Large intestine (tissue), 3 donors: ENCODE measurements at regions not wholly inside any gene's neighbourhood (a gene's known extent, or its start where the extent isn't known, plus 50 kb on each side); places are given as distances from the start of the nearest gene placed in this dataset.

Experiments used
- DNase-seq, 2 donors: peaks; one replicate each; pipeline versions ENCODE4 v3.0.0 to v3.0.0-alpha.2; 2013
- H3K27ac ChIP-seq: one replicate; pipeline ENCODE4 v1.5.1; 2013; ENCODE audit warnings: low read length
- H3K27me3 ChIP-seq: 2 replicates; pipeline ENCODE4 v1.6.1; 2013; ENCODE audit warnings: low read length; ENCODE audit not compliant: control insufficient read depth, insufficient read depth
- H3K36me3 ChIP-seq: 2 replicates; pipeline ENCODE4 v1.6.1; 2013; ENCODE audit warnings: low read length; ENCODE audit not compliant: control insufficient read depth, insufficient read depth
- H3K4me1 ChIP-seq: one replicate; pipeline ENCODE4 v1.6.1; 2013; ENCODE audit warnings: low read length; ENCODE audit not compliant: control insufficient read depth, insufficient read depth
- H3K4me3 ChIP-seq: one replicate; pipeline ENCODE4 v1.5.1; 2013; ENCODE audit warnings: low read length
- H3K9me3 ChIP-seq: one replicate; pipeline ENCODE4 v1.6.1; 2013; ENCODE audit warnings: mild to moderate bottlenecking, low read depth, low read length, moderate library complexity; ENCODE audit not compliant: control insufficient read depth
- WGBS: methylation state at CpG from one replicate; pipeline ENCODE4 v1.1.5; 2013; ENCODE audit warnings: low lambda C conversion rate; ENCODE audit not compliant: insufficient coverage; 5-methylcytosine and 5-hydroxymethylcytosine counted together

GRCh38 chrX:7789200-7789599 lies 53.8 kb upstream of the VCX start:
- Histone ChIP-seq H3K27me3 (no peaks in the 10 kb centered on the region), H3K4me1 (no peaks in the 10 kb centered on the region), H3K4me3 (no peak overlapping the region), H3K9me3 (no peaks in the 10 kb centered on the region), H3K36me3 (no peaks in the 10 kb centered on the region), H3K27ac (no peak overlapping the region)
- no peak for DNase-seq
- WGBS = no CpG with 5 or more reads among the region's 2 CpGs

DNA sequence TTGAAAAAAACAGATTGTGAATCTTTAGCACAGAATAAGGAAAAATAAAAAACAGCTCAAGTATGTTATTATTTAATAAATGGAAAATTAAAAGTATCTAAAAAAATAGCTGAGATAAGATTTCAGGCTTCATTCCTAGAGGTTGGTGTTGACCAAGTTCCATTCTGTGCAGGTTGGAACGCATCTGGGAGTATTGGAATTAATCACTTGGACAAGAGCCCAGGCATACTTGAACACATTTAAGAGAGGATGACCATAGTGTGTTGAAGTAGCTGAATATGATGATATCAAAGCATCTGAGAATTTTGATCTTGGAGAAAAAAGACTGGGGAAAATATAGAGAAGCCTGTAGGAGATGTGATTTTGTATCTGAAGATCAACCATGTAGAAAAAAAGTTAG lies 54.6 kb upstream of the VCX start:
- H3K36me3 ChIP-seq = no peaks in the 10 kb centered on the region
- H3K27ac ChIP-seq = no peak overlapping the region
- no peaks in the 10 kb centered on the region for H3K27me3 ChIP-seq
- H3K4me3 ChIP-seq = no peak overlapping the region
- H3K4me1 ChIP-seq = no peaks in the 10 kb centered on the region
- no peaks in the 10 kb centered on the region for H3K9me3 ChIP-seq
- no peak for DNase-seq
- WGBS = no CpG with 5 or more reads among the region's 1 CpG

DNA sequence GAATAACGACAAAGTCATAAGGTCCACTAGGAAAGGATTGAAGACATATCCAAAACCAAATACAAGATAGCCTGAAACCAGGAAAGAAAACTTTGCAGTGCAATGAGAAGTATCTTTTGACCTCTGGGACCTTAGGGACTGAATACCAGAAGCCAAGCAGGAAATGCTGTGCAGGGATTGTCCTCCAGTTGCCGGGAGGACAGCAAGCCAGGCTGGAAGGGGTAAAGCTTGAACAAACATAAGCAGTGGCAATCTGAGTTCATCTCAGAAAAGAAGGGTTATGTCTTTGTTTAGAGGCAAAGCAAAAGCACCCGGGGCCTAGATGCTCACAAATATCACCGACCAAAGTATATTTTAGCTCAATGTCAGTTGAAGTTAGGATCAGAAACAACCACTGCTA lies 55.3 kb upstream of the VCX start:
- no peaks in the 10 kb centered on the region for H3K27me3 ChIP-seq
- no peaks in the 10 kb centered on the region for H3K9me3 ChIP-seq
- no peak overlapping the region for H3K4me3 ChIP-seq
- no peak overlapping the region for H3K27ac ChIP-seq
- no CpG with 5 or more reads among the region's 4 CpGs for WGBS
- H3K36me3 ChIP-seq = no peaks in the 10 kb centered on the region
- no peaks in the 10 kb centered on the region for H3K4me1 ChIP-seq
- DNase-seq = no peak

- Histone ChIP-seq H3K27me3 (no peaks in the 10 kb centered on the region), H3K4me3 (no peak overlapping the region), H3K27ac (no peak overlapping the region), H3K4me1 (no peaks in the 10 kb centered on the region), H3K36me3 (no peaks in the 10 kb centered on the region), H3K9me3 (no peaks in the 10 kb centered on the region)
- WGBS = 83% methylated on average over 1 of the region's 1 CpG
- DNase-seq = no peak
Observed at GRCh38 chrX:7784580-7784979, 58.4 kb upstream of the VCX start.

DNA sequence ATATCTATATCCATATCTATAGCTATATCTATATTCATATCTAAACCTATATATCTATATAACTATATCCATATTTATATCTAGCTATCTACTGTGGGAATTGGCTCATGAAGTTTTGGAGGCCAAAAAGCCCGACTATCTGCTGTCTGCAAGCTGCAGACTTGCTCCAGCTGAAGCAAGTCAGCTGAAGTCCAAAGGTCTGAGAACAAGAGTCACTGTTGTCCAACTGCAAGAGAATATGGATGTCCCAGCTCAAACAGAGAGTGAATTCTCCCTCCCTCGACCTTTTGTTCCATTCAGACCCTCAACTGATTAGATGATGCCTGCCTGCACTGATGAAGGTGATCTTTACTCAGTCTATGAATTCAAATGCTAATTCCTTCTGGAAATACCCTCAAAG lies 63.3 kb upstream of the VCX start:
- H3K4me3 ChIP-seq = no peak overlapping the region
- H3K27me3 ChIP-seq = no peaks in the 10 kb centered on the region
- no CpG with 5 or more reads among the region's 2 CpGs for WGBS
- H3K27ac ChIP-seq = no peak overlapping the region
- DNase-seq = peak in 1 of 2 donors; percentile 3
- H3K9me3 ChIP-seq = no peaks in the 10 kb centered on the region
- H3K4me1 ChIP-seq = no peaks in the 10 kb centered on the region
- H3K36me3 ChIP-seq = no peaks in the 10 kb centered on the region

DNA sequence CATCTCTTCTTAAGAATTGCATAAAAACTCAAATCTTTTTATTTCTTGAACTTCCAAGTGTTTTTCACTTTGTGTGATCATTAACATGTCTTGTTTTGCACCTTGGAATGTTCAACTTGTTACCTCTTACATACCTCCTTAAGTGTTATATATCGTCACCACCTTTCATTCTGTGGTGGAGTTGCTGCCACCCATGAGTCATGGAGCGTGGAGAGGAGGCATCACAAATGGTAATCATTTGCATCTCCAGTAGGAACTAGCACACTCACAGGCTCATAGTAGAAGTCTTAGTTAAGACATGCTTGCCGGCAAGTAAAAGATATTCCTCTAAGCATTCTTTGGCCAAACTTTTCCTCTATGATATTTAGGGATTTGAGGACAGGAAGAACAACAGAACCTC lies 67.0 kb upstream of the VCX start:
- no peak overlapping the region for H3K27ac ChIP-seq
- H3K36me3 ChIP-seq = no peaks in the 10 kb centered on the region
- no peaks in the 10 kb centered on the region for H3K9me3 ChIP-seq
- no peaks in the 10 kb centered on the region for H3K27me3 ChIP-seq
- no CpG with 5 or more reads among the region's 3 CpGs for WGBS
- DNase-seq = no peak
- no peak overlapping the region for H3K4me3 ChIP-seq
- H3K4me1 ChIP-seq = peaks cover 3% of the 10 kb centered on the region

DNA sequence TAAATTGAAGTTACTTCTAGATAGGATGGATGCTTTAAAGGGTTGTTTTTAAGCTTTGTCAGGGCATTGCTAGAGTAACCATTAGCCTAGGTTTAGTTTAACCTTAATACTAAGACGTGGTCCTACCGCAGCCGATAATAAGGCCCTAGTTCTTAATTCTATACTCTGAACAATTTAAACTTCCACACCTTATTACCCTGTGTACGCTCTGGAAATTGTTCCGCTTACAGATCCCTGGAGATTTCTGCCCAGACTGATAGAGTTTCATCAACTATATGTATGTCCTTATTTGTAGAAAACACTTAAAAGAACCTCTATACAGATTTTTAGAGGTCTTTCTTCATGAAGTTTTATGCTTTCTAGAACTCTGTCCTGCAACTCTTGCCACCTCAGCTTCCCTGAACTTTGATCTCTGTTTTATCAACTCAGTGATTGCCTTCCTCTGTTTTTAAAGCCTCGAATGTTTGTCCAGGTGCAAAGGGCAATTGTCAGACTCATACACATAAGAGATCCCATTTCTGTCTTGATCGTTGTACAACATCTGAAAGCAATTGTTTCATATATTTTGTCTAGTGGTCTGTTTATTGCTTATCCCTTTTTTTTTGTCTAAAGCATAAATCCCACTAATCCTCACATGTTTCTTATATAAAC lies 71.1 kb upstream of the VCX start:
- WGBS = no CpG with 5 or more reads among the region's 7 CpGs
- DNase-seq = peak; percentile 81 to 83
- peak overlapping the region; percentile 66 for H3K27ac ChIP-seq

DNA sequence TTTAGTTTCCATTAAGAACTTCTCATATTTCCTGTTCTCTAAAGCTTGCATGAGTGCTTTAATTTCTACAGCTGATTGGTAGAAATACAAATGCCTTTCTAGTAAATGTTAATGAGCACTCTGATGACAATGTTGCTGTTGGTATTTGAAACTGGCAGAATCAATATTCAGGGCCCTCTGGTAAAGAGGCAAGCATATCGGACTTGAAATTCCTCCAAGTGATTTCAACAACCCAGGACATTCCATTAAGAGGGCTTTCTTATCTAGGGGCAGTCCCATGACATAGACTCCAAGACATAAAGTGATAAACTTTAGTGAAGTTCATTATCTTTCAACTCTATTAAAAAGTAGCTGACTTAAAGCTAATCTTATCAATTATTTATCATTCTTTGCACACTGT lies 83.1 kb upstream of the VCX start:
- no peak overlapping the region for H3K4me3 ChIP-seq

More for the DNA sequence above, 71.1 kb upstream of the VCX start:
- H3K4me1 ChIP-seq = peaks cover 3% of the 10 kb centered on the region
- no peak overlapping the region for H3K4me3 ChIP-seq
- no peaks in the 10 kb centered on the region for H3K36me3 ChIP-seq
- H3K27me3 ChIP-seq = no peaks in the 10 kb centered on the region
- peaks cover 4% of the 10 kb centered on the region for H3K9me3 ChIP-seq

GRCh38 chrX:7746856-7747255 lies 96.1 kb upstream of the VCX start:
- no peaks in the 10 kb centered on the region for H3K9me3 ChIP-seq
- no peaks in the 10 kb centered on the region for H3K36me3 ChIP-seq
- no peak overlapping the region for H3K27ac ChIP-seq
- WGBS = no CpG with 5 or more reads among the region's 5 CpGs
- no peak for DNase-seq
- H3K4me1 ChIP-seq = no peaks in the 10 kb centered on the region
- no peaks in the 10 kb centered on the region for H3K27me3 ChIP-seq
- H3K4me3 ChIP-seq = no peak overlapping the region

More for the DNA sequence above, 83.1 kb upstream of the VCX start:
- DNase-seq = peak; percentile 35 to 53
- no CpG with 5 or more reads among the region's 1 CpG for WGBS
- Histone ChIP-seq H3K4me1 (no peaks in the 10 kb centered on the region), H3K9me3 (no peaks in the 10 kb centered on the region), H3K27ac (peak overlapping the region; percentile 60), H3K27me3 (no peaks in the 10 kb centered on the region), H3K36me3 (no peaks in the 10 kb centered on the region)

DNA sequence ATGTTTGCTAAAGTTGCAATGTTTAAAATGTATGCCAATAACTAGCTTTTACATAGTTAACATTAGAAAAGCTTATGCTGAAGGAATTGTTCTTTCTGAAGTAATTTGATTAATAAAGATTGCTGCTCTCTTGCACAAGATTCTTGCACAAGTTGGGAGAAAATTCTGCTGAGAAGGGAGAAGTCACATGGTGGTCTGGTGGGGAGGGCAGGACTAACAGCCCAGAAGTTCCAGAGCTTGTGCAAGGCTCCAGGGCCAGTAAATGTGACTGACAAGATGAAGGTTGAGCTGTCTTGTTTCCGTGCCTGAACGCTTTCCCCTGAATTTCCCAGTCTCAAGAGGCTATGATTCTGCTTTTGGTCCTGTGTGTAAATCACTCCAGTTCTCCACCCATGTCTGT lies 112.9 kb upstream of the VCX start:
- H3K9me3 ChIP-seq = no peaks in the 10 kb centered on the region

GRCh38 chrX:7720519-7720918 lies 122.5 kb upstream of the VCX start:
- DNase-seq = no peak
- no peak overlapping the region for H3K4me3 ChIP-seq
- no peaks in the 10 kb centered on the region for H3K9me3 ChIP-seq
- no peaks in the 10 kb centered on the region for H3K36me3 ChIP-seq
- H3K27ac ChIP-seq = no peak overlapping the region
- no peaks in the 10 kb centered on the region for H3K27me3 ChIP-seq
- no peaks in the 10 kb centered on the region for H3K4me1 ChIP-seq

More for the DNA sequence above, 112.9 kb upstream of the VCX start:
- no CpG with 5 or more reads among the region's 2 CpGs for WGBS
- no peaks in the 10 kb centered on the region for H3K27me3 ChIP-seq
- no peak overlapping the region for H3K4me3 ChIP-seq
- peak; percentile 26 for DNase-seq
- H3K36me3 ChIP-seq = no peaks in the 10 kb centered on the region
- H3K4me1 ChIP-seq = peaks cover 6% of the 10 kb centered on the region
- H3K27ac ChIP-seq = no peak overlapping the region
